Urinary bladder (tissue), 3 donors: ENCODE measurements at regions not wholly inside any gene's neighbourhood (a gene's known extent, or its start where the extent isn't known, plus 50 kb on each side); places are given as distances from the start of the nearest gene placed in this dataset.

Experiments
- DNase-seq: peaks from one replicate; pipeline ENCODE4 v3.0.0-alpha.2; 2015; ENCODE audit errors: extremely low spot score
- H3K27ac ChIP-seq: one replicate; pipeline ENCODE4 v1.5.1; 2013; ENCODE audit warnings: low read depth, mild to moderate bottlenecking, moderate library complexity
- H3K36me3 ChIP-seq: one replicate; pipeline ENCODE4 v1.6.1; 2013; ENCODE audit warnings: mild to moderate bottlenecking, moderate library complexity; ENCODE audit not compliant: insufficient read depth
- H3K4me1 ChIP-seq: one replicate; pipeline ENCODE4 v1.6.1; 2013; ENCODE audit warnings: mild to moderate bottlenecking, moderate library complexity; ENCODE audit not compliant: insufficient read depth
- H3K4me3 ChIP-seq: one replicate; pipeline ENCODE4 v1.5.1; 2013; ENCODE audit warnings: low read depth, low read length
- WGBS: extraction: QIAGEN DNeasy Blood & Tissue Kit; methylation state at CpG from one replicate; pipeline ENCODE4 v1.1.7; 2013; 5-methylcytosine and 5-hydroxymethylcytosine counted together
- donor health status: healthy with polysubstance abuse.
- donor health status: healthy.

GRCh38 chr1:56430141-56430839 is 149.1 kb downstream of the PLPP3 start:
- no peak overlapping the region for H3K4me3 ChIP-seq
- no peak overlapping the region for H3K27ac ChIP-seq
- DNase-seq = no peak
- H3K4me1 ChIP-seq = no peaks in the 10 kb centered on the region
- 81% methylated on average over 4 of the region's 4 CpGs for WGBS
- H3K36me3 ChIP-seq = no peaks in the 10 kb centered on the region

DNA sequence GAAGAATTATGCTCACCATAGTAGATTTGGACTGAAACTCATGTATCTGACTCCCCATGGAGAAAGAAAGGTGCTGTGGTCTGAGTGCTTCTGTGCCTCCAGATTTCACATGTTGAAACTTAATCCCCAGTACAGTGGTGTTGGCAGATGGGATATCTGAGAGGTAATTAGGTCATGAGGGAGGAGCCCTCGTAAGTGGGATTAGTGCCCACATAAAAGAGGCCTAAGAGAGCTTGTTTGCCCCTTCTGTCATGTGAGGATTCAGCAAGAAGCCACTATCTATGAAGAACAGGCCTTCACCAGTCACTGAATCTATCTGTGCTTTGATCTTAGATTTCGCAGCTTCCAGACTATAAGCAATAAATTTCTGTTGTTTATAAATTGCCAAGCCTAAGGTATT is 150.1 kb downstream of the PLPP3 start:
- WGBS = 76% methylated on average over 2 of the region's 2 CpGs
- no peak for DNase-seq
- Histone ChIP-seq H3K4me3 (no peak overlapping the region), H3K36me3 (no peaks in the 10 kb centered on the region), H3K27ac (no peak overlapping the region), H3K4me1 (no peaks in the 10 kb centered on the region)

DNA sequence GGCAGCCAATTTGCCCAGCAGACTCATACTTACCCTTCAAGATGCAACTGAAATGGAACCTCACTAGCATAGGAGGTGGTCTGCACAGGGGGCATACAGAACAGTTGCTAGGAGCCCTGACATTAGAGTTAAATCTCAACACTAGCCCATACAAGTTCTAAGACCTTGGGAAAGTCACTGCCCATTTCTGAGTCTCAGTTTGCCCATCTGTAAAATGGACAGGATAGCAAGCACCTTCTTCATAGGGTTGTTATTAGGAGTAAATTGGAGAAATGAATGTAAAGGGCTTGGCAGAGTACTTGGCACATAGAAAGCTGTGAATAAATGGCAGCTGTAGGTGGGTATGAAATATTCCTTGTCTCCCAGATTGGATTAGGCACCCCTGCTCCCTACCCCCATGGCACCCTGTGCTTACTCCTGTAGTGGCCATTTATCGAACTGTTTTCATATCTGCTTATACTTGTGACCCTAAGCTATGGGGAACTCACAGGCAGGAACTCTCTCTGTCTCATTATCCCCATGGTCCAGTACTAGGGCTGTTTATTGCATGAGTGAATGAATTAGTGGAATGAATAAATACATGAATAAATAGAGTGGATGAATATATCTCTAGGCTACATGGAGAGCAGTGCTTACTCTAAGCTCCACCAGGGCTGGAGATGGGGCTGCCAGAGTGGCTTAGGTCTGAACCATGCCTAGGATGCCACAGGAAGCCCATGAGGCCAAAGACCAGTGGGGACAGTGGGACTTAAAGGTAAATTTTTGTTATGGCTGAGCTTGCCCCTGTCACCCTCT is 152.6 kb downstream of the PLPP3 start:
- DNase-seq = no peak
- Histone ChIP-seq H3K27ac (no peak overlapping the region), H3K4me3 (no peak overlapping the region), H3K4me1 (no peaks in the 10 kb centered on the region), H3K36me3 (no peaks in the 10 kb centered on the region)
- WGBS = 93% methylated on average over 1 of the region's 1 CpG

- no peaks in the 10 kb centered on the region for H3K4me1 ChIP-seq
- DNase-seq = no peak
- 88% methylated on average over 3 of the region's 3 CpGs for WGBS
- H3K27ac ChIP-seq = no peak overlapping the region
- H3K4me3 ChIP-seq = no peak overlapping the region
- no peaks in the 10 kb centered on the region for H3K36me3 ChIP-seq
Measured at GRCh38 chr1:56425494-56426037, 153.8 kb downstream of the PLPP3 start.

- H3K27ac ChIP-seq = no peak overlapping the region
- no peak for DNase-seq
- no peaks in the 10 kb centered on the region for H3K4me1 ChIP-seq
- H3K36me3 ChIP-seq = no peaks in the 10 kb centered on the region
- WGBS = 81% methylated on average over 6 of the region's 6 CpGs
- no peak overlapping the region for H3K4me3 ChIP-seq
Measured at GRCh38 chr1:56424744-56425493, 154.4 kb downstream of the PLPP3 start.

DNA sequence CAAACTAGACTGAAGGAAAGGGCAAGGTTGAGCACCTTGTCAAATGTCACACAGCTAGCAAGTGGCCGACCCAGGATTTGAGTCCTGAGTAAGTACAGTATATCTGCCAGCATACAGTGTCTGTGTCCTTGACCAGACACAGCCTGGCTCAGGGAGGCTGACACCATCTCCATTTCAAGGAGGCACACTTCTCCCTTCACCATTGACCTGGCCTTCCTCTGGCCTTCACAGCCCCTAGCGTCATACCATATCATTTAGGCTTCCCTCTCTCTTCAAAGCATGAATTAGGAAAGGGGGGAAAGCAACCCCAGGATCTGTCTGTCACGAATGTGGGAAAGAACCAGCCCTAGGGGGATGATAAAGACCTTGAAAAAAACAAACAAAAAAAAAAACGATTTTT is 155.6 kb downstream of the PLPP3 start:
- H3K4me3 ChIP-seq = no peak overlapping the region
- 71% methylated on average over 4 of the region's 4 CpGs for WGBS
- no peaks in the 10 kb centered on the region for H3K36me3 ChIP-seq
- H3K27ac ChIP-seq = no peak overlapping the region
- peaks cover under 1% of the 10 kb centered on the region for H3K4me1 ChIP-seq
- no peak for DNase-seq

GRCh38 chr1:56418151-56418631 is 161.2 kb downstream of the PLPP3 start:
- Histone ChIP-seq H3K4me1 (peaks cover 2% of the 10 kb centered on the region), H3K27ac (peak overlapping the region; percentile 46), H3K4me3 (no peak overlapping the region), H3K36me3 (no peaks in the 10 kb centered on the region)
- no peak for DNase-seq
- WGBS = 75% methylated on average over 6 of the region's 6 CpGs

GRCh38 chr1:56417646-56418045 is 161.7 kb downstream of the PLPP3 start:
- no peak for DNase-seq
- Histone ChIP-seq H3K36me3 (no peaks in the 10 kb centered on the region), H3K4me1 (peaks cover 2% of the 10 kb centered on the region), H3K27ac (peak overlapping the region; percentile 46), H3K4me3 (no peak overlapping the region)
- WGBS = 44% methylated on average over 4 of the region's 4 CpGs

- 65% methylated on average over 2 of the region's 2 CpGs for WGBS
Measured at GRCh38 chr1:56416495-56416894, 162.9 kb downstream of the PLPP3 start.

GRCh38 chr1:56415720-56416119 is 163.6 kb downstream of the PLPP3 start:
- Histone ChIP-seq H3K4me1 (peaks cover 2% of the 10 kb centered on the region), H3K36me3 (no peaks in the 10 kb centered on the region), H3K27ac (no peak overlapping the region), H3K4me3 (no peak overlapping the region)
- DNase-seq = no peak
- 88% methylated on average over 4 of the region's 4 CpGs for WGBS

More at GRCh38 chr1:56416495-56416894, 162.9 kb downstream of the PLPP3 start:
- H3K4me3 ChIP-seq = no peak overlapping the region
- H3K27ac ChIP-seq = no peak overlapping the region
- H3K4me1 ChIP-seq = peaks cover 2% of the 10 kb centered on the region
- H3K36me3 ChIP-seq = no peaks in the 10 kb centered on the region
- no peak for DNase-seq

DNA sequence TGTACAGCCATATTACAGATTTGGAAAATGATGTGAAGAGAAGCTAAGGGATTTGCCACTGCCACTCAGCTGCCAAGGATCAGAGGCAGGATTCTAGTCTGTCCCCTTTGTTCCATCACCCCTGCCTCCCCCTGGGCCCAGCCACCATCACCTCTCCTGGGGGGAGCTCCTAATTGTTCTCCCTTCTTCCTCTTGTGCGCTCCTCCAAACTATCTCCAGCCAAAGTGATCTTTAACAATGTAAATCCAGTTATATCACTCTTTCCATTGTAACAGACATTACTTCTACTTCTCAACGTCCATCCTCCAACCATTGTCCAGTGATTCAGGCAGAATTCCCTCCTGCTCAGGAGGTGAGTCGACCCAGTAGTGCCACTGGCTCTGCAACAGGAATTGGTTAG is 164.1 kb downstream of the PLPP3 start:
- Histone ChIP-seq H3K4me3 (no peak overlapping the region), H3K36me3 (no peaks in the 10 kb centered on the region), H3K4me1 (peaks cover 2% of the 10 kb centered on the region), H3K27ac (no peak overlapping the region)
- no peak for DNase-seq
- 77% methylated on average over 3 of the region's 3 CpGs for WGBS

- 79% methylated on average over 9 of the region's 9 CpGs for WGBS
- Histone ChIP-seq H3K4me1 (peaks cover 2% of the 10 kb centered on the region), H3K27ac (no peak overlapping the region), H3K4me3 (no peak overlapping the region), H3K36me3 (no peaks in the 10 kb centered on the region)
- no peak for DNase-seq
Measured at GRCh38 chr1:56414728-56415224, 164.6 kb downstream of the PLPP3 start.

DNA sequence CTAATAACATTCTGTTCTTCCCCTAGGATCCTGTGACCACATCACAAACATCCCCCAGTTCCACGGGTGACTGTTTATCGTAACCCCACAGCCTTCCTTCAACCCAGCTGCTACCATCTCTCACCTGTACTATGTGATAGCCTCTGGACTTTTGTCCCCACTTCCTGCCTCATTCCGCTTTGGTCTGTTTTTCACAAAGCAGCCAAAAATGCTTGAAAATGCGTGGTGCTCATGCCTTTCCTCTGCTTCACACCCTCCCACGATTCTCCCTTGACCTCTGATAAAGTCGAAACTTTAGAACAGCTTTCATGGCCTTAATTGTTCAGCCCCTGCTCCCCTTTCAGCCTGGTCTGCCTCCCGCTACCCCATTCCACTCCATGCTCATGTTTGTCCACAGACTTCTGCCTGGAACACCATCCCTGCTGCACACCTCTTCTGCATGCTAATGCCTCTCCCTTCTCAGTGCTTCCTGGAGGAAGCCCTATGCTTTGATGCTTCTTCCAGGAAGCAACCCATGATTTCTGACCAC is 165.6 kb downstream of the PLPP3 start:
- WGBS = 83% methylated on average over 7 of the region's 7 CpGs
- Histone ChIP-seq H3K27ac (no peak overlapping the region), H3K4me3 (no peak overlapping the region), H3K36me3 (no peaks in the 10 kb centered on the region), H3K4me1 (peaks cover 2% of the 10 kb centered on the region)
- DNase-seq = no peak
